22Rv1 (cell line): ENCODE measurements at regions not wholly inside any gene's neighbourhood (a gene's known extent, or its start where the extent isn't known, plus 50 kb on each side); places are given as distances from the start of the nearest gene placed in this dataset.

Experiments
- H3K27ac ChIP-seq: fragments of 450-650 bp; 2 replicates; pipeline ENCODE4 v1.5.1; 2017
- CTCF ChIP-seq: fragments of 450-650 bp; IDR thresholded peaks from 2 replicates; pipeline ENCODE4 v1.5.1; 2017; ENCODE audit warnings: mild to moderate bottlenecking
- ZFX ChIP-seq: fragments of 450-650 bp; IDR thresholded peaks from 2 replicates; pipeline ENCODE4 v1.6.1; 2017; ENCODE audit warnings: antibody characterized with exemption, borderline replicate concordance

GRCh38 chr14:44070046-44070445 is 437.0 kb downstream of the FSCB start:
- TF ChIP-seq CTCF (no peak), ZFX (no peak)
- no peak overlapping the region for H3K27ac ChIP-seq

- H3K27ac ChIP-seq, result no peak overlapping the region
- TF ChIP-seq CTCF (no peak), ZFX (no peak)
These were observed 453.7 kb downstream of the FSCB start for GRCh38 chr14:44053422-44053821.

- TF ChIP-seq CTCF (no peak), ZFX (no peak)
These were observed 465.4 kb downstream of the FSCB start for GRCh38 chr14:44041700-44042099.

GRCh38 chr14:44040561-44040960 is 466.5 kb downstream of the FSCB start:
- TF ChIP-seq ZFX, result no peak
- H3K27ac ChIP-seq, result no peak overlapping the region

More at GRCh38 chr14:44041700-44042099, 465.4 kb downstream of the FSCB start:
- no peak overlapping the region for H3K27ac ChIP-seq

- TF ChIP-seq ZFX, result no peak
- TF ChIP-seq CTCF, result no peak
- H3K27ac ChIP-seq, result no peak overlapping the region
These were observed 470.8 kb downstream of the FSCB start for GRCh38 chr14:44036248-44036647.

GRCh38 chr14:44035707-44036106 is 471.4 kb downstream of the FSCB start:
- no peak overlapping the region for H3K27ac ChIP-seq
- TF ChIP-seq CTCF (no peak), ZFX (no peak)

- no peak for TF ChIP-seq CTCF
- no peak for TF ChIP-seq ZFX
- no peak overlapping the region for H3K27ac ChIP-seq
These were observed 476.2 kb downstream of the FSCB start for GRCh38 chr14:44030831-44031383.

- TF ChIP-seq CTCF (no peak), ZFX (no peak)
- H3K27ac ChIP-seq, result no peak overlapping the region
These were observed 477.1 kb downstream of the FSCB start for GRCh38 chr14:44029933-44030332.
